Left colon (tissue), 2 donors: ENCODE measurements at regions not wholly inside any gene's neighbourhood (a gene's known extent, or its start where the extent isn't known, plus 50 kb on each side); places are given as distances from the start of the nearest gene placed in this dataset.
A peak's percentile ranks its signal among the peaks of the same experiment; 100 is the strongest.
"Not testable (repeated sequence)": the region's sequence is repeated elsewhere in the genome, so short reads cannot be mapped to it uniquely, and the experiment has no call there.

Experiments
- ATAC-seq: fragments of 200-7000 bp; cut with Tn5 transposase; one replicate; pipeline ENCODE4 v1.9.1; 2020; ENCODE audit warnings: mild to moderate bottlenecking, moderate library complexity
- DNase-seq, 2 donors: peaks; one replicate each; pipeline ENCODE4 v3.0.0-alpha.2; 2020
- intact Hi-C, 2 donors: fragments of 100-400 bp; cut with DNase I in 1 of 2; cut with micrococcal nuclease in 1 of 2; formaldehyde crosslinking; loops; one replicate each; pipeline versions ENCODE4 v1.11.2 to v1.14.0; 2022; cut with DNase I, micrococcal nuclease
- donor health status: DM: no; HTN: no; CAD: no.
- donor health status: DM: yes; HTN: yes; CAD: no.

DNA sequence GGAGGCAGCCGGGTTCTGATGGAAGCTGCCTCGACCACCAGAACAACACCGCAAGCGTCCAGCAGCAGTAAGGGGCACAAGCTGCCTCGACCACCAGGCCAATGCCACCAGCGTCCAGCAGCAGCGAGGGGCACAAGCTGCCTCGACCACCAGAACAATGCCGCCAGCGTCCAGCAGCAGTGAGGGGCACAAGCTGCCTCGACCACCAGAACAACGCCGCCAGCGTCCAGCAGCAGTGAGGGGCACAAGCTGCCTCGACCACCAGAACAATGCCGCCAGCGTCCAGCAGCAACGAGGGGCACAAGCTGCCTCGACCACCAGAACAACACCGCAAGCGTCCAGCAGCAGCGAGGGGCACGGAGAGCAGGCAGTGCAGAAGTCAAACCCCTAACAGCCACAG, 94.9 kb downstream of the TMEM18 start:
- intact Hi-C loops, DNase-seq, ATAC-seq: not testable (repeated sequence)

- intact Hi-C loops, result no loop called here
- no peak for ATAC-seq
- no peak for DNase-seq
Observed at GRCh38 chr2:579961-580360, 97.2 kb downstream of the TMEM18 start.

GRCh38 chr2:579351-579886, 97.8 kb downstream of the TMEM18 start:
- ATAC-seq (no peak), DNase-seq (no peak)
- intact Hi-C loops, result no loop called here

DNA sequence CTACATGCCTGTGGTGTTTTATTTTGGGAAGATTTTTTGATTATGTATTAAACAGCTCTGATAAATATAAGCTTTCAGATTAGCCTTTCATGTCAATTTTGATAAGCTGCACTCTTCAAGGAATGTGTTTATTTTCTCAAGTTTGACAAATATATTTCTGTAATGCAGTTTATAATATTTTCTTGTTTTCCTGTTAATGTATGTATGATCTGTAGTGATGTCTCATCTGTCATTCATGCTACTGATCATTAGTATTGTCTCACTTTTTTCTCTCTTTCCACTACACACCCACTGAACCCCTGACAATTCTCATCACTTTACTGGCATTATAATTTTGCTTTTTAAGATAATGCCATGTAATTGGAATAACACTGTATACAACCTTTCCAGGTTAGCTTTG, 100.9 kb downstream of the TMEM18 start:
- ATAC-seq, result no peak
- no peak for DNase-seq
- intact Hi-C loops, result no loop called here

- DNase-seq, result no peak
Observed at GRCh38 chr2:575727-576236, 101.4 kb downstream of the TMEM18 start.

GRCh38 chr2:575030-575726, 102.0 kb downstream of the TMEM18 start:
- intact Hi-C loops, result no loop called here
- ATAC-seq, result no peak
- DNase-seq, result no peak

More at GRCh38 chr2:575727-576236, 101.4 kb downstream of the TMEM18 start:
- intact Hi-C loops, result no loop called here
- no peak for ATAC-seq

DNA sequence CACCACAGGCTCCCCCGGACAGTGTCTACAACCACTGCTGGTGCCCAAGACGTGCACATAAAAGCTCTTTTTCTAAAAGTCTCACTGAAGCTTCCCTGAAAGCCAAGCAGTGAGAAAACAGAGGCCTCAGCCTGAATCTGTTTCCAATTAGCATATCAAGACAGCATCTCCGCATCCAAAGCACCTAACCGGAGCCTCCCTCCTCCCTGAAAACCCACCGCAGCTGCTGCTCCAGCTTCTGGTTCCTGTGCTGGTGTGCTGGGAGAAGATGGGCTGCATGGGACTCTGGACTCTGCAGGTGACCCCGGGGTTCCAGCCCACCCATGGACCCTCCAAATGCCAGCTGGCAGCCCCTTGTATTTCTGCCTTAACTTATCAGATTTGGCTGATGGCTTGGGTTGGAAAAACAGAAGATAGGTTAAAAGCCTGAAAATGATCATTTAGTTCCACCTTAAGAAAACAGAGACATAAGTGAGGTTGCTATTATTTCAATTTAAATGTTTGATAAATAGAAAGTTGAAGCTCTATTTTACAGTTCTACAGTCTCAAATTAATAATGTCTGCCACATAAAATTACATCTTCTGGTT, 103.3 kb downstream of the TMEM18 start:
- intact Hi-C loops, result no loop called here
- ATAC-seq, result no peak

GRCh38 chr2:573025-573424, 104.2 kb downstream of the TMEM18 start:
- ATAC-seq (no peak), DNase-seq (no peak)
- intact Hi-C loops, result no loop called here

More for the DNA sequence above, 103.3 kb downstream of the TMEM18 start:
- no peak for DNase-seq

DNA sequence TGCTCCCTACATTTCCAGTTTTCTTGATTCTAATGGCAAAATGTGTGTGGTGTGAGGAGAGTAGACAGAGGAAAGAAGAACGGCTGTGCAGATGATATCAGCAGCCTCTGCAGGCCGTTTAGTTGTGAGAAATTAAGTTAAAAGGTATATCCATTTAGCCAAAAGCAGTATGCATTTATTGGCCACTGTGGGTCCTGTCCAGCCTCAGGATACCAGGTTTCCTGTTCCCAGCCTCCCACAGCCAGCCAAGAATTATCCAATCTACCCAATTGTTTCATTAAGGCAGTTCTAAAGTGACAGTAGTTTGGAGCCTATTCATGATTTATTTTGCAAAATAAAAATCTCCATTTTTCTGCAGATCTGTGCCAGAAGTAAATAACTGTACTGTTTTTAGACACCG, 107.5 kb downstream of the TMEM18 start:
- intact Hi-C loops, result no loop called here
- DNase-seq (no peak), ATAC-seq (no peak)

- no peak for DNase-seq
- intact Hi-C loops, result no loop called here
- ATAC-seq, result no peak
Observed at GRCh38 chr2:568639-569235, 108.5 kb downstream of the TMEM18 start.

GRCh38 chr2:567865-568638, 109.2 kb downstream of the TMEM18 start:
- no peak for ATAC-seq
- intact Hi-C loops, result no loop called here
- no peak for DNase-seq

GRCh38 chr2:567496-567864, 109.7 kb downstream of the TMEM18 start:
- intact Hi-C loops, result no loop called here
- no peak for ATAC-seq
- DNase-seq, result no peak

DNA sequence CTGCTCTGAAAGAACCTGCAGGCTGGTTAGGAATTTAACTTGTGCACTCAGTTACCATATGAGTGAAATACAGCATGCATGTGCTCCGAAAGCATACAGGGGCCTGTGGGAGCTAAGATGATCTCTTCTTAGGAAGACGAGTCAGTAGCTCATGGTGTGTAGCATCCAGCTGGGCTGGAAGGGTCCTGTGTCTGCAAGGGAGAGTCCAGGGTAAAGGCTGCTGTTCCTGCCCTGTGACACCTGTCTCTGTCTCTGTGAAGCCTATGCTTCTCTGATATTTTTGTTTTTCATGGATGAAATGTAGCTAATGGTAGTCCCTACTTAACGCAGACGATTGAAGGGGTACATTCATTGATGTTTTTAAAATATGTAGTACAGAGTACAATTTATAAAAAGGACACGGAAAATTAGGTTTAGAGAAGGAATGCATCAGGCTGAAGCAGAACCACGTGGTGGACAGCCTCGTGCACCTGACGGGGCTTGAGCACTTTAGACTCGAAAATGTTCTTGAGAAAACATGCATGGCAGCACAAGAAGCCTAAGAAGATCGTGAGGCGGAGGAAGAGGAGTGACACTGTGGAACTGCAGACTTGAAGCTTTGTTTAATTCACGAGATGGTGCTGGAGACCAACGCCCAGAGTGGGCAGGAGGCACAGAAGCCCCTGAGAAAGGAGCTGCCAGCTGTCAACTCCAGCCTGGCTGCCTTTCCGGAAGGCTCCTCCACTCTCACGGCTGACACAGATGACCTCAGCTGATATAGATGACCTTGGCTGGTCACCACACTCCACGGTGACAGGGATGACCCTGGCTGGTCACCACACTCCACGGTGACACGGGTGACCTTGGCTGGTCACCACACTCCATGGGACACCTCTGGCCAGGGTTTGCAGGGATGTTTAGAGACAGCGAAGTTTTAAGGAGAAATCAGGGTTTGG, 110.6 kb downstream of the TMEM18 start:
- DNase-seq (no peak), ATAC-seq (no peak)
- intact Hi-C loops, result no loop called here

DNA sequence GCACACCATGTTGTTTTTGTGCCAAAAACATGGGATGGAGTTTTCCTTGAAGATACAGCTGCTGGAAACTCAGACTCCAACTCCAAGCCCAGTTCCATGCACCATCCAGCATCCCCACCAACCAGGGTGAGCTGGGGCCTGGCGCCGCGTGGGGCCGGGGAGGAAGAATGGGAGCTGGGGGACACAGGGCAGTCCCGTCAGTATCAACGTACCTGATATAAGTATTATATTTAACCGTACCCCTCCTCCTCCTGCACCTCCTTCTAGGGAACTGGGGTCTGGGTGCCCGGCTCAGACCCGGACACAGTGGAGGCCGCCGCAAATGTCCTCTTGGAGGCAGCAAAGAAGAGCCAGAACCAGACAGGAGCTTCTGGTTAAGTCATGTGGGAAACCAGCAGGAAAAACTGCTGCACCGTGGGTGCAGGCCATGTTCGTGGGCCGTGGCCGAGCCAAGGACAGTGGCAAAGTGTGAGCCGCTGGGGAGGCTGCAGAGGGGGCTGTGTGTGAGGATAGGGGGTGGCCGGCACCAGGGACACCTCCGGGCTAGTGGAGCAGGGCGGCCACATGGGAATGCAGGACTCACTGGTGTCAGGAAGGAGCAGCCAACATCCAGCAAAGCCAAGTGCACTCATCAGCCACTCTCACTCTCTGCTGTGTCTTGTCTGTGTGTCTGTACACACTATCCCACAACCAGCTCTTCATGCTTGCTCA, 112.6 kb downstream of the TMEM18 start:
- ATAC-seq, result no peak
- no peak for DNase-seq
- intact Hi-C loops, result no loop called here

DNA sequence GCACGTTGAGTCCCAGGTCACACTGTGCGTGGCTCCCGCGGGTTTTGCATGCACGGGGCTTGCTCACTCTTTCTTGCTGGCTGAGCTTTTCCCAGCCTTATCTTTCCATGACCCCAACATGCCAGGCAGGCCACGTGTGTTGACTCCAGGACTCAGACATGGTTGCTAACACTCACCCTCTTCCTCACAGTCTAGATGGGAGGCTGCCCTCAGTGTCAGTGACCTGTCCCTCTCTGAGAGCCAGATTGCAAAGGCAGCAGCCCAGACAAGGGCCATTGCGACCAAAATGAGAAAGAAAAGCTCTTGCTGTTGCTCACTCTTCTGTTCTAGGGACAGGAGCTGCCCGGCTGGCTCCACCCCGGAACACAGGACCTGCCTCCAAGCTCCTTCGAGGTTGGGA, 113.7 kb downstream of the TMEM18 start:
- DNase-seq, result no peak
- no peak for ATAC-seq
- intact Hi-C loops, result no loop called here

- no peak for ATAC-seq
- intact Hi-C loops, result no loop called here
- no peak for DNase-seq
Observed at GRCh38 chr2:562391-563364, 114.5 kb downstream of the TMEM18 start.

GRCh38 chr2:558879-559278, 118.3 kb downstream of the TMEM18 start:
- DNase-seq (no peak), ATAC-seq (peak; percentile 67)
- intact Hi-C loops, result no loop called here
